Astrocyte (in vitro differentiated cells and primary cell): ENCODE measurements at regions not wholly inside any gene's neighbourhood (a gene's known extent, or its start where the extent isn't known, plus 50 kb on each side); places are given as distances from the start of the nearest gene placed in this dataset.

Source experiments
- DNase-seq: peaks from one replicate; pipeline ENCODE4 v3.0.0-alpha.2; 2010; ENCODE audit warnings: low read depth
- FAIRE-seq: peaks from 2 replicates; lab custom pipeline; 2011; peaks lifted over from hg19 to GRCh38; lab: Jason Lieb, UNC
- H2AFZ ChIP-seq: 2 replicates; pipeline ENCODE4 v1.6.0; 2012; ENCODE audit warnings: low read depth, low read length, inconsistent platforms
- H3K27ac ChIP-seq: 2 replicates; pipeline ENCODE4 v1.5.1; 2011; ENCODE audit warnings: low read depth, low read length, inconsistent platforms
- H3K27me3 ChIP-seq: 2 replicates; pipeline ENCODE4 v1.6.0; 2011; ENCODE audit warnings: low read length, inconsistent platforms; ENCODE audit not compliant: insufficient read depth
- H3K36me3 ChIP-seq: 2 replicates; pipeline ENCODE4 v1.5.1; 2011; ENCODE audit warnings: low read length, inconsistent platforms; ENCODE audit not compliant: insufficient read depth
- H3K4me1 ChIP-seq: 2 replicates; pipeline ENCODE4 v1.5.1; 2011; ENCODE audit warnings: low read length, inconsistent platforms; ENCODE audit not compliant: insufficient read depth
- H3K4me2 ChIP-seq: 2 replicates; pipeline ENCODE4 v1.6.0; 2012; ENCODE audit warnings: low read length, inconsistent platforms
- H3K4me3 ChIP-seq: 2 replicates; pipeline ENCODE4 v1.5.1; 2011; ENCODE audit warnings: low read depth, mild to moderate bottlenecking, low read length, inconsistent platforms; ENCODE audit not compliant: insufficient read depth
- H3K79me2 ChIP-seq: 2 replicates; pipeline ENCODE4 v1.6.0; 2012; ENCODE audit warnings: mild to moderate bottlenecking, low read length, inconsistent platforms; ENCODE audit not compliant: insufficient read depth
- H3K9ac ChIP-seq: 2 replicates; pipeline ENCODE4 v1.6.0; 2012; ENCODE audit warnings: mild to moderate bottlenecking, low read length, inconsistent platforms
- H3K9me3 ChIP-seq: 2 replicates; pipeline ENCODE4 v1.5.1; 2012; ENCODE audit warnings: low read depth, mild to moderate bottlenecking, low read length, inconsistent platforms; ENCODE audit not compliant: insufficient read depth
- H4K20me1 ChIP-seq: 2 replicates; pipeline ENCODE4 v1.6.0; 2012; ENCODE audit warnings: low read length, inconsistent platforms; ENCODE audit not compliant: insufficient read depth
- H3K27ac Mint-ChIP-seq: one replicate; pipeline ENCODE4 v1.8.0; 2021; ENCODE audit warnings: mild to moderate bottlenecking, mixed read lengths; ENCODE audit not compliant: unreplicated experiment
- H3K27me3 Mint-ChIP-seq: one replicate; pipeline ENCODE4 v1.8.0; 2021; ENCODE audit warnings: low read depth, mixed read lengths; ENCODE audit not compliant: unreplicated experiment
- H3K36me3 Mint-ChIP-seq: one replicate; pipeline ENCODE4 v1.8.0; 2021; ENCODE audit warnings: low read depth, mixed read lengths; ENCODE audit not compliant: unreplicated experiment
- H3K4me1 Mint-ChIP-seq: one replicate; pipeline ENCODE4 v1.8.0; 2021; ENCODE audit warnings: low read depth, mixed read lengths; ENCODE audit not compliant: unreplicated experiment
- H3K4me3 Mint-ChIP-seq: one replicate; pipeline ENCODE4 v1.8.0; 2021; ENCODE audit warnings: mild to moderate bottlenecking, moderate library complexity, mixed read lengths; ENCODE audit not compliant: unreplicated experiment
- H3K9me3 Mint-ChIP-seq: one replicate; pipeline ENCODE4 v1.8.0; 2021; ENCODE audit warnings: mild to moderate bottlenecking, mixed read lengths; ENCODE audit not compliant: unreplicated experiment
- CTCF ChIP-seq: IDR thresholded peaks from 2 replicates; pipeline ENCODE4 v1.5.1; 2011; ENCODE audit warnings: low read depth, mild to moderate bottlenecking, inconsistent platforms, low read length, moderate library complexity; ENCODE audit not compliant: insufficient read depth
- EZH2 ChIP-seq: IDR thresholded peaks from 2 replicates; pipeline ENCODE4 v1.6.1; 2012; ENCODE audit warnings: mild to moderate bottlenecking, low read length, inconsistent platforms; ENCODE audit not compliant: insufficient read depth

GRCh38 chr2:82137441-82137840, 1832.9 kb upstream of the LRRTM1 start:
- H2AFZ ChIP-seq = no peak overlapping the region
- no peak overlapping the region for H3K9ac ChIP-seq
- TF ChIP-seq CTCF (no peak), EZH2 (no peak)
- H3K27ac ChIP-seq = no peak overlapping the region
- H3K9me3 ChIP-seq = no peaks in the 10 kb centered on the region
- Mint-ChIP-seq H3K4me3 (no peak overlapping the region), H3K27me3 (no peaks in the 10 kb centered on the region), H3K36me3 (no peaks in the 10 kb centered on the region), H3K4me1 (no peaks in the 10 kb centered on the region), H3K27ac (no peak overlapping the region), H3K9me3 (no peaks in the 10 kb centered on the region)
- DNase-seq (no peak), FAIRE-seq (no peak)
- H3K27me3 ChIP-seq = no peaks in the 10 kb centered on the region
- no peaks in the 10 kb centered on the region for H3K36me3 ChIP-seq
- H3K4me2 ChIP-seq = no peak overlapping the region
- no peaks in the 10 kb centered on the region for H3K4me1 ChIP-seq
- no peaks in the 10 kb centered on the region for H3K79me2 ChIP-seq
- no peaks in the 10 kb centered on the region for H4K20me1 ChIP-seq
- H3K4me3 ChIP-seq = no peak overlapping the region

- Histone ChIP-seq H3K4me3 (no peak overlapping the region), H3K9me3 (peaks cover 6% of the 10 kb centered on the region), H3K27me3 (no peaks in the 10 kb centered on the region), H3K36me3 (no peaks in the 10 kb centered on the region), H3K9ac (no peak overlapping the region), H3K79me2 (no peaks in the 10 kb centered on the region), H3K27ac (no peak overlapping the region), H3K4me1 (no peaks in the 10 kb centered on the region), H3K4me2 (no peak overlapping the region), H4K20me1 (no peaks in the 10 kb centered on the region), H2AFZ (no peak overlapping the region)
- H3K36me3 Mint-ChIP-seq = no peaks in the 10 kb centered on the region
- DNase-seq (no peak), FAIRE-seq (no peak)
- H3K27me3 Mint-ChIP-seq = no peaks in the 10 kb centered on the region
- no peaks in the 10 kb centered on the region for H3K4me1 Mint-ChIP-seq
- no peaks in the 10 kb centered on the region for H3K9me3 Mint-ChIP-seq
- H3K4me3 Mint-ChIP-seq = no peak overlapping the region
- no peak overlapping the region for H3K27ac Mint-ChIP-seq
- TF ChIP-seq EZH2 (no peak), CTCF (no peak)
These were observed 1823.5 kb upstream of the LRRTM1 start for GRCh38 chr2:82128051-82128450.

GRCh38 chr2:82124629-82125028, 1820.1 kb upstream of the LRRTM1 start:
- Histone ChIP-seq H3K9ac (no peak overlapping the region), H3K9me3 (peaks cover 4% of the 10 kb centered on the region), H3K4me1 (no peaks in the 10 kb centered on the region), H3K27ac (no peak overlapping the region), H2AFZ (no peak overlapping the region), H3K4me2 (no peak overlapping the region), H3K36me3 (no peaks in the 10 kb centered on the region), H3K27me3 (no peaks in the 10 kb centered on the region), H4K20me1 (no peaks in the 10 kb centered on the region), H3K4me3 (no peak overlapping the region), H3K79me2 (no peaks in the 10 kb centered on the region)
- no peaks in the 10 kb centered on the region for H3K9me3 Mint-ChIP-seq
- H3K27me3 Mint-ChIP-seq = no peaks in the 10 kb centered on the region
- H3K27ac Mint-ChIP-seq = no peak overlapping the region
- no peak overlapping the region for H3K4me3 Mint-ChIP-seq
- DNase-seq (no peak), FAIRE-seq (no peak)
- peaks cover 3% of the 10 kb centered on the region for H3K4me1 Mint-ChIP-seq
- no peaks in the 10 kb centered on the region for H3K36me3 Mint-ChIP-seq
- TF ChIP-seq EZH2 (no peak), CTCF (no peak)
